Neural cell (in vitro differentiated cells): ENCODE measurements at regions not wholly inside any gene's neighbourhood (a gene's known extent, or its start where the extent isn't known, plus 50 kb on each side); places are given as distances from the start of the nearest gene placed in this dataset.

Experiments
- CTCF ChIP-seq: fragments of 450-650 bp; IDR thresholded peaks from 2 replicates; pipeline ENCODE4 v1.5.1; 2014; ENCODE audit warnings: antibody characterized with exemption, mild to moderate bottlenecking, moderate library complexity; ENCODE audit not compliant: poor library complexity, severe bottlenecking
- EZH2 ChIP-seq: fragments of 200-600, 300-800 bp; shearing (Covaris generic), sonication (generic); IDR thresholded peaks from 2 replicates; pipeline ENCODE4 v1.6.1; 2014; ENCODE audit warnings: antibody characterized with exemption, low read length, borderline replicate concordance, mild to moderate bottlenecking; ENCODE audit not compliant: insufficient read depth, poor library complexity, severe bottlenecking
- MXI1 ChIP-seq: fragments of 450-650 bp; conservative IDR thresholded peaks from 2 replicates; pipeline ENCODE4 v1.6.1; 2014; ENCODE audit warnings: antibody characterized with exemption, mild to moderate bottlenecking; ENCODE audit not compliant: poor library complexity, severe bottlenecking
- POLR2AphosphoS5 ChIP-seq: IDR thresholded peaks from 2 replicates; pipeline ENCODE4 v1.6.1; 2012
- RAD21 ChIP-seq: fragments of 450-650 bp; conservative IDR thresholded peaks from 2 replicates; pipeline ENCODE4 v1.6.1; 2014; ENCODE audit warnings: antibody characterized with exemption, mild to moderate bottlenecking, moderate library complexity
- REST ChIP-seq: IDR thresholded peaks from 2 replicates; pipeline ENCODE4 v1.6.1; 2012; ENCODE audit warnings: borderline replicate concordance
- SMC3 ChIP-seq: fragments of 450-650 bp; conservative IDR thresholded peaks from 2 replicates; pipeline ENCODE4 v1.6.1; 2014; ENCODE audit warnings: antibody characterized with exemption, mild to moderate bottlenecking, moderate library complexity; ENCODE audit not compliant: poor library complexity
- TAF1 ChIP-seq: IDR thresholded peaks from 2 replicates; pipeline ENCODE4 v1.6.1; 2012; ENCODE audit warnings: low read depth

GRCh38 chr5:67263656-67264408, 67.2 kb upstream of the CD180 start:
- TF ChIP-seq CTCF (no peak), REST (no peak), RAD21 (no peak), TAF1 (no peak), POLR2AphosphoS5 (no peak), EZH2 (no peak), SMC3 (no peak), MXI1 (no peak)
